Superior temporal gyrus (tissue), 1 donor: ENCODE measurements at regions not wholly inside any gene's neighbourhood (a gene's known extent, or its start where the extent isn't known, plus 50 kb on each side); places are given as distances from the start of the nearest gene placed in this dataset.
A peak's percentile ranks its signal among the peaks of the same experiment; 100 is the strongest.

Source experiments
- DNase-seq: peaks from one replicate; pipeline ENCODE4 v3.0.0-alpha.2; 2016; ENCODE audit errors: extremely low spot score

GRCh38 chr6:14455427-14455826, 337.9 kb downstream of the CD83 start:
- no peak for DNase-seq

DNA sequence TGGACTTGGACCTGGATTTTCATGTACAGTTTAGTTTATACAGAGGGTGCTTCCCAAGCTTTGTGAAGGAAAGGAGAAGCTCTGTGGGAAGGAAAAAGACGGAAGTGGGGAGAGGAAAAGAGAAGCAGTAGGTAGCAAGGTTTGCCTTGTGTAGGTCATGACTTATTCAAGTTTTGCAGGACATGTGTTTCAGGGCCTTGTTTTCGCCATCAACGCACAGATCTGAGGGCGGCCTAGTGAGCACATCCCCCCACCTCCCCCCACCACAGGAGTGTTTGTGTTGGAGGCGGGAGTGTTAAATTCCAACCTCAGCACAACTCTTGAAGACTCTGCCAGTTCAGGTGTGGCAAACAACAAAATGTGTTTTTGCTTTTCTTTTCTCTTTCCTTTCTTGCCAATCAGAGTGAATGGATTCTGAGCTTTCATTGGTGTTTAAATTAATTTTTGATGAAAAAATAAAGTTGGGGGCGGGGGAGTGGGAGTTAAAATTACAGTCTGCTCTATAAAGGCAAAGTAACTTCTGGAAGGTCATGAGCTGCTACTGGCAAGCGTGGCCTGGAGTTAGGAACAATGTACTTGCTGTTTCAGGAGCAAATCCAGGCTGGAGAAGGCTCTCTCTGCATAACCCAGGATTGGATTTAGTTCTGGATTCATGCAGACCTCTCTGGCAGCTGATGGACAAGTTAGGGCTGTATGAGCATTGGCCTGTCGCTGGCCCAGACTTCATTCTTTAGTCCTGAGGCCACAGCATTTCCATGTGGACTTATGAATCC, 338.5 kb downstream of the CD83 start:
- no peak for DNase-seq

DNA sequence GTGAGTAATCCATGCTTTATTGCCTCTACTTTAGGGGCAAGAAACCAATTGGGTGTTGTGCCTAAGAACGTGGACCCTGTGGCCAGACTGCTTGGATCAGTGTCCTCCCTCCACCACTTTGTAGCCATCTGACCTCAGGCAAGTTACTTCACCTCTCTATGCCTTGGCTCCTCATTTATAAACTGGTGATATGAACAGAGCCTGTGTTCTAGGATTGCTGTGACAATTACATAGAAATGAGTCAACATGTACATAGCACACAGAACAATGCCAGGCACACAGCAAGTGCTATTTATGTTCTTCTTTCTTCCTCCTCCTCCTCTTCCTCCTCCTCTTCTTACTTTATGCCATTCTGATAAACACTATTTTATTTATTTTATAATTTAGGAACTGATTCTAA, 339.4 kb downstream of the CD83 start:
- no peak for DNase-seq

DNA sequence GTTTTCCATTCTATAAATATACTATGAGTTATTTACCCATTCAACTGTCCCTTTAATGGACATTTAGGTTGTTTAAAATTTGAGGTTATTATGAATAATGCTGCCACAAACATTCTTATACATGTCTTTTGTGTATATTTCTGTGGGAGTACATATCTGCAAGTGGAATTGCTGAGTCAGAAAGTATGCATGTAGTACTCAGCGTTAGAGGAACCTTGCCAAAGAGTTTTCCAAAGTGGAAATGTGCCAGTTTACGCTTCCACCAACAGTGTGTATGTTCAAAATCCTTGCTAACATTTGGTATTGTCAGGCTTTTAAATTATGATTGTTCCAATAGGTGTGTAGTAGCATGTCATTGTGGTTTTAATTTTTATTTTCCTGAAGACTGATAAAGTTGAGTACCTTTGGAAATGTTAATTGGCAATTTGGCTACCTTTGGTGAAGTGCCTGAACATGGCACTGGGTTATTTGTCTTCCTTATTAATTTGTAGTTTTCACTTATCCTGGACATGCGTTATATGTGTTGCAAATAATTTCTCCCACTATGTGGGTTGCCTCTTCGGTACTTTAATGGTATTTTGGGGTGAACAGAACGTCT, 341.2 kb downstream of the CD83 start:
- no peak for DNase-seq

GRCh38 chr6:14459315-14459714, 341.7 kb downstream of the CD83 start:
- DNase-seq: no peak

- DNase-seq: no peak
Measured at GRCh38 chr6:14460556-14460955, 343.0 kb downstream of the CD83 start.

DNA sequence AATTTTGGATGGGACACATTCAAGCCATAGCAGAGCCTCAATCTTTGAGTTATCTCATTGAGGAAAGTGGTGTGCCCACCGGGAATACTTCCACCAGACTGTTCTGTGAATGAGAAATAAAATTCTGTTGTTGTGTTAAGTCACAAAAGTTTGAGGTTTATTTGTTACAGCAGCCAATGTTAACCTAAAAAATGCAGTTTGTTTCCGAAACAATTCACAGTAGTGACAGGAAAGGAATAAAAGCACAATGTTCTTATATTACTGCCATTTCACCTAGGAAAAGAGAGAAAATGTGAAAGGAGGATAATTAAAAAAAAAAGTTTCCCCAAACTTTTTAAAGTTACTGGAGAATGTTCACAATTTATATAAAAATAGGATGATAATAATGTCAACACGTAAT, 344.6 kb downstream of the CD83 start:
- no peak for DNase-seq

DNA sequence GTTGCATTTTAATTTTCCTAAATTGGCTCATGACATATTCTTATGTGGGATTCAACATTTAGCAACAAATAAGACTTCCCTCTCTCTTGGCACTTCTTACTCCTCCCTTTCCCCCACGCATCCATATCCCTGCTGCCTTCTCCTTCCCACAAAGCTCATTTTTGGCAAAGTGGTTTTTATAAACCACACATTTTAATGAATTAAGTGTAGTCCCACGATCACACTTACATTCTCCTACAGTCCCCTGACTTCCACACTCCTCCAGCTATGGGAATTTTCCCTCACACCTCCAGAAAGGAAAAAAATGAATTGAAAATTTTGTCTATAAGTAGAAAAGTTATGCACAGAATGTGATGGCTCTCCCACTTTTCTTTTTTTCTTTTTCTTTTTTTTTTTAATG, 345.0 kb downstream of the CD83 start:
- DNase-seq: peak; percentile 40

DNA sequence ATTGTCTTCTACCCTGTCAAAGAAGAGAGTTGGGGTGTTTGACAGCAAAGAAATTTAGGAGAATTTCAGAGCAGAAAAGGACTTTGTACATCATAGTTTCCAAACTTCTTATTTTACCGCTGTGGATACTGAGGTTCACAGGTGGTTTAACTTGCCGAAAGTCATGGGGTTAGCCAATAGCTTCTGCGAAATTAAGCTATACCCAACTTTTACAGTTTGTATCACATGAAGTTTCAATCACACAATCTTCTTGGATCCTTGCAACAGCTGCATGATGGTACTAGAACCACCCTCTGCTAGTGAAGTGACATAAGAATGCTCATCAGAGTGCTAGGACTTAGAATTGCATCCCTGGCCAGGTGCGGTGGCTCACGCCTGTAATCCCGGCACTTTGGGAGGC, 345.5 kb downstream of the CD83 start:
- DNase-seq: no peak

DNA sequence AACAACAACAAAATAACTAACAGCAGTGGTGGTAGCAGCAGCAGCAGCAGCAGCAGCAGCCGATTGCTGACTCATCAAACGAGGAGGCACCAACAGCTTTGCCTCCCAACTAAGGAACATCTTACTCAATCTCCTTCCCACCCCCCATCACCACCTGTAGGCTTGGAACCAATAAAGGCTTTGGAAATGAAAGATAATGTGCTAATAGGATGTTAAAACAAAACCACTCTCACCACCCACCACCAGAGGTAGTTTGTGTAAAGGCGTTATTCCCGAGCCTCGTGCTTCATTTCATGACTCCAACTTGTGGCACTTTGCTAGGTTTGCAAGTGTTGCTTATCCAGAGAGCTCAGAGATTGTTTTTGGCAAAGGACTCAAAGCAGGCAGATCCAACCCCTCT, 346.5 kb downstream of the CD83 start:
- DNase-seq: no peak

DNA sequence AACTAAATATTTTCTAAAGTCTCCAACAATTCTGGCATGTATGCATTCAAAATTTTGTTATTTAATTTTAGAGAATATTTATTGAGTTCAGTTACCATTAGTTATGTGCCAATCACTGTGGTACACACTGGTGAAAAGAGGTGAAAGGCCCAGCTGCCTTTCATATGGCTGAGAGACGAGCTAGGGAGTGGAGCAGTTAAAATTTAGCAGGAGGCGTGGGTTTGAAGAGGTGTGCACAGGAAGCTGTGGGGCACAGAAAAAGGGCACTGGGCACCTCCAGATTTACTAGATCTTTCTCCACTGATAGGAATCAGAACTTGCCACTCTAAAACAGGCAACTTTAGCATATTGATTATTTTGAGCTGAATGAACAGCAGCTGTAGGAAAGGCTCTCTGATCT, 347.1 kb downstream of the CD83 start:
- DNase-seq: no peak

GRCh38 chr6:14466278-14466677, 348.7 kb downstream of the CD83 start:
- DNase-seq: no peak

GRCh38 chr6:14467591-14467990, 350.0 kb downstream of the CD83 start:
- no peak for DNase-seq

DNA sequence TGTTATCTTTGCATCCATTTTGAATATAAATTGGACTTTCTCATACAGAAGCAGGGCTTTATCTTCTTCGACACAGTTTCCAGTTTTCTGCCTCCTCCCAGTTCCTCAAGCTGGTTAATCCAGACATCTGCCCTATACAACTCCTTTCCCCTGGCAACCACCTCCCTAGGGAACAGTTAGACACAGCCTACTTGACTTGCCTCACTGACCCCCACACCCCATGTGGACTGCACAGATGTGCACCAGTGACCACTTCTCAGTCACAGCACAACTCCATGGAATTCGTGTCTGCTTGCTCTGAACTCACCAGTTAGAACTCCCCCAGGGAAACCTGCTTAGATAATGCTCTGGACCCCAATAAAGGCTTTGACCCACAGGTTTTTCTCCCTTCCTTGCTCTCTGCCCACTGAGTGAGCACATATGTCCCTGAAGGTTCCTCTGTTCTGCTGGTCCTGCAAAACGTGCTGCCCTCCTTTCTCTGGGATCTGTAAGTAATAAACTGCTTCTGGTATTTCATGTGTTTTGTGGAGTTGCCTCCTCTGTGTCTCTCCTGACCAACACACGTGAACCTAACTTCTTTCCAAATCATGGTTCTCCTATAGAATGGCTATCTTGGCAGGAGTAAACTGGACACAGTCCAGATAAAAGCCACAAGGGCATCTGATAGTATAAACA, 351.2 kb downstream of the CD83 start:
- DNase-seq: no peak

DNA sequence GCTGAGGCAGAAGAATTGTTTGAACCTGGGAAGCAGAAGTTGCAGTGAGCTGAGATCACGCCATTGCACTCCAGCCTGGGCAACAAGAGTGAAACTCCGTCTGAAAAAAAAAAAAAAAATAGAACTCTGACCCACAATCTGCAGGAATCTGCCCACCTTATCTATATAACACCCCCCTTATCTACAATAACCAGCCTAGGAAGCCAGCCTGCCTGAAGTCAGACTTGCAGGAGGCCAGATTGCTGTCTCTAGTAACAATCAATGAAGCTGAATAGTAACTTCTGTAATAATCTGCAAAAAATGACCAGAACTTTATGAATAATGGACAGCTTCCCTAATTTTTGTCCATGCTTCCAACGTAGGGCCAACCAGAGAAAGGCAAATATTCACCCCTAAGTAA, 352.5 kb downstream of the CD83 start:
- no peak for DNase-seq

- DNase-seq: no peak
Measured at GRCh38 chr6:14470671-14471070, 353.1 kb downstream of the CD83 start.

- no peak for DNase-seq
Measured at GRCh38 chr6:14472255-14472985, 354.8 kb downstream of the CD83 start.

- no peak for DNase-seq
Measured at GRCh38 chr6:14472986-14473337, 355.4 kb downstream of the CD83 start.

GRCh38 chr6:14474816-14475215, 357.2 kb downstream of the CD83 start:
- DNase-seq: no peak

DNA sequence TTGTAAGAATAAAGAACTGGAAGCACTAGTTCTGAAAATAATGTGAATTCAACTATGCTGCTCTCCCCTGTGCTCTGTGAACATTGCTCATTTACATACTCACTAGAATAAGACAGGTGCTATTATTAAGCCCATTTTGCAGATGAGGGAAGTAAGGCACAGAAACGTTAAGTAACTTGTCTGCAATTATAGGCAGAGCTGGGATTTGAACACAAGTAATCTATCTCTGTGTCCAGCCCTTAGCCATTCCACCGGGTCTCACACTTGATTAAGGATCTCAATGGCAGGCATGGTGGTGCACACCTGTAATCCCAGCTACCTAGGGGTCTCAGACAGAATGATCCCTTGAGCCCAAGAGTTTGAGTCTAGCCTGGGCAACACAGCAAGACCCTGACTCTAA, 357.7 kb downstream of the CD83 start:
- DNase-seq: no peak

- peak; percentile 40 for DNase-seq
Measured at GRCh38 chr6:14476793-14477531, 359.4 kb downstream of the CD83 start.

- no peak for DNase-seq
Measured at GRCh38 chr6:14477559-14477958, 360.0 kb downstream of the CD83 start.
